Testis (tissue), 2 donors: ENCODE measurements at regions not wholly inside any gene's neighbourhood (a gene's known extent, or its start where the extent isn't known, plus 50 kb on each side); places are given as distances from the start of the nearest gene placed in this dataset.

Source experiments
- POLR2A ChIP-seq: fragments of 450-650 bp; IDR thresholded peaks from one replicate; pipeline ENCODE4 v1.6.1; 2017; ENCODE audit warnings: antibody characterized with exemption, mild to moderate bottlenecking, moderate library complexity
- TF ChIP-seq, protein P1 (sequence below), 3 experiments: fragments of 450-650 bp in 2 of 3; fragments of 200-600 bp in 1 of 3; sonication (generic) in 1 of 3; IDR thresholded peaks; one replicate each; pipeline ENCODE4 v1.5.1; 2016 to 2019; ENCODE audit warnings: antibody characterized with exemption in 3 of 3, mild to moderate bottlenecking in 2 of 3, moderate library complexity in 1 of 3

DNA sequence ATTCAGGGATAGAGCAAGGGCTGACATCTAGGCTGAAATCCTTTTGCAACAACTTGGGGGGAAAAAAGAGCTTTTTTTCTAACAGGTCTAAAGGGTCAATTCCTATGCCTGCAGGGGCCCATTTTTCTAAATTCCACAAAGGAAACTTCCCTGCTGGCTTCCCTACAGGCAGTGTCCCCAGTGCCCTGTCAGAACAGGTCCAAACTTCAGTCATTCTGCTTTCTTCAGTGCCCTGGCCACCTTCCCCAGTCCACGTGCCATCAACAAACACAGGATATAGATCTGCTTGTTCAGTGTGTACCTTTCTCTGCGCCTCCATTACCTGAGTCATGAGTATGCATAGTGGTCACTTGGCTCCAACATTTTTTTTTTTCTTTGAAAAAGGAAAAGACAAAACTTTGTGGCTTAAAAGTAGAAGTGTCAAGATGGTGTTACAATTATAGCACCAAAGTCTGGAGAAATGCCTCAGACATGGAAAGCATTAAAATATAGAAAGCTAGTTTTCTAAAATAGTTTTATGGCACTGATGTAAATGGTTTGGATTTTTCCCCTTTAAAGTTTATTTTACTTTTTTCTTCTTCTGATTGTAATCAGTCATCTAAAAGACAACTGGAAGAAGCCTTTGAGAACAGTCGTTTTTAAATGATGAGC lies 84.0 kb upstream of the JADE1 start:
- TF ChIP-seq POLR2A = no peak
- TF ChIP-seq, protein P1, sequence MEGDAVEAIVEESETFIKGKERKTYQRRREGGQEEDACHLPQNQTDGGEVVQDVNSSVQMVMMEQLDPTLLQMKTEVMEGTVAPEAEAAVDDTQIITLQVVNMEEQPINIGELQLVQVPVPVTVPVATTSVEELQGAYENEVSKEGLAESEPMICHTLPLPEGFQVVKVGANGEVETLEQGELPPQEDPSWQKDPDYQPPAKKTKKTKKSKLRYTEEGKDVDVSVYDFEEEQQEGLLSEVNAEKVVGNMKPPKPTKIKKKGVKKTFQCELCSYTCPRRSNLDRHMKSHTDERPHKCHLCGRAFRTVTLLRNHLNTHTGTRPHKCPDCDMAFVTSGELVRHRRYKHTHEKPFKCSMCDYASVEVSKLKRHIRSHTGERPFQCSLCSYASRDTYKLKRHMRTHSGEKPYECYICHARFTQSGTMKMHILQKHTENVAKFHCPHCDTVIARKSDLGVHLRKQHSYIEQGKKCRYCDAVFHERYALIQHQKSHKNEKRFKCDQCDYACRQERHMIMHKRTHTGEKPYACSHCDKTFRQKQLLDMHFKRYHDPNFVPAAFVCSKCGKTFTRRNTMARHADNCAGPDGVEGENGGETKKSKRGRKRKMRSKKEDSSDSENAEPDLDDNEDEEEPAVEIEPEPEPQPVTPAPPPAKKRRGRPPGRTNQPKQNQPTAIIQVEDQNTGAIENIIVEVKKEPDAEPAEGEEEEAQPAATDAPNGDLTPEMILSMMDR (IDR thresholded peaks at IDR 0.05) = no peak
